Nephron (organoid): ENCODE measurements at regions not wholly inside any gene's neighbourhood (a gene's known extent, or its start where the extent isn't known, plus 50 kb on each side); places are given as distances from the start of the nearest gene placed in this dataset.

ENCODE experiments used
- H3K27ac Mint-ChIP-seq, 3 experiments: 2 replicates each; pipeline ENCODE4 v1.8.0; 2020; ENCODE audit warnings: mixed read lengths in 3 of 3, mild to moderate bottlenecking in 2 of 3, moderate library complexity in 1 of 3
- H3K27me3 Mint-ChIP-seq: 2 replicates; pipeline ENCODE4 v1.8.0; 2021; ENCODE audit warnings: low read depth, mild to moderate bottlenecking, moderate library complexity, mixed read lengths
- H3K36me3 Mint-ChIP-seq: 2 replicates; pipeline ENCODE4 v1.8.0; 2020; ENCODE audit warnings: low read depth, mixed read lengths
- H3K4me1 Mint-ChIP-seq: 2 replicates; pipeline ENCODE4 v1.8.0; 2020; ENCODE audit warnings: mixed read lengths
- H3K4me3 Mint-ChIP-seq, 3 experiments: 2 replicates each; pipeline ENCODE4 v1.8.0; 2020; ENCODE audit warnings: mild to moderate bottlenecking in 3 of 3, mixed read lengths in 3 of 3, moderate library complexity in 2 of 3
- H3K9me3 Mint-ChIP-seq: 2 replicates; pipeline ENCODE4 v1.8.0; 2020; ENCODE audit warnings: mixed read lengths
- CTCF ChIP-seq, 3 experiments: fragments of 200-600 bp; sonication (generic); IDR thresholded peaks; one replicate each; pipeline ENCODE4 v1.5.0; 2021; ENCODE audit warnings: antibody characterized with exemption in 3 of 3; ENCODE audit not compliant: unreplicated experiment in 3 of 3

GRCh38 chr4:45944000-45944399 lies 179.9 kb downstream of the GABRG1 start:
- H3K4me3 Mint-ChIP-seq = no peak overlapping the region
- H3K9me3 Mint-ChIP-seq = no peaks in the 10 kb centered on the region
- no peaks in the 10 kb centered on the region for H3K4me1 Mint-ChIP-seq
- no peak overlapping the region for H3K27ac Mint-ChIP-seq
- H3K36me3 Mint-ChIP-seq = no peaks in the 10 kb centered on the region
- H3K27me3 Mint-ChIP-seq = peaks cover 4% of the 10 kb centered on the region
- TF ChIP-seq CTCF (IDR thresholded peaks at IDR 0.05; ENCODE audit: unreplicated experiment in 3 of 3) = no peak

GRCh38 chr4:45939056-45939455 lies 184.8 kb downstream of the GABRG1 start:
- TF ChIP-seq CTCF (IDR thresholded peaks at IDR 0.05; ENCODE audit: unreplicated experiment in 3 of 3) = no peak
- Mint-ChIP-seq H3K36me3 (no peaks in the 10 kb centered on the region), H3K4me1 (no peaks in the 10 kb centered on the region), H3K27ac (no peak overlapping the region), H3K27me3 (peaks cover 4% of the 10 kb centered on the region), H3K9me3 (no peaks in the 10 kb centered on the region), H3K4me3 (no peak overlapping the region)

- H3K27ac Mint-ChIP-seq = no peak overlapping the region
- H3K9me3 Mint-ChIP-seq = no peaks in the 10 kb centered on the region
- H3K27me3 Mint-ChIP-seq = no peaks in the 10 kb centered on the region
Measured at GRCh38 chr4:45931154-45931553, 192.7 kb downstream of the GABRG1 start.

GRCh38 chr4:45927641-45928040 lies 196.2 kb downstream of the GABRG1 start:
- H3K27me3 Mint-ChIP-seq = no peaks in the 10 kb centered on the region
- H3K27ac Mint-ChIP-seq = no peak overlapping the region
- TF ChIP-seq CTCF (IDR thresholded peaks at IDR 0.05; ENCODE audit: unreplicated experiment in 3 of 3) = no peak
- no peaks in the 10 kb centered on the region for H3K4me1 Mint-ChIP-seq
- H3K4me3 Mint-ChIP-seq = no peak overlapping the region
- H3K9me3 Mint-ChIP-seq = no peaks in the 10 kb centered on the region
- no peaks in the 10 kb centered on the region for H3K36me3 Mint-ChIP-seq

More at GRCh38 chr4:45931154-45931553, 192.7 kb downstream of the GABRG1 start:
- no peak overlapping the region for H3K4me3 Mint-ChIP-seq
- no peaks in the 10 kb centered on the region for H3K4me1 Mint-ChIP-seq
- TF ChIP-seq CTCF (IDR thresholded peaks at IDR 0.05; ENCODE audit: unreplicated experiment in 3 of 3) = no peak
- no peaks in the 10 kb centered on the region for H3K36me3 Mint-ChIP-seq

- H3K4me3 Mint-ChIP-seq = no peak overlapping the region
- no peaks in the 10 kb centered on the region for H3K27me3 Mint-ChIP-seq
- H3K36me3 Mint-ChIP-seq = no peaks in the 10 kb centered on the region
- H3K4me1 Mint-ChIP-seq = no peaks in the 10 kb centered on the region
- no peak overlapping the region for H3K27ac Mint-ChIP-seq
- no peak for TF ChIP-seq CTCF (IDR thresholded peaks at IDR 0.05; ENCODE audit: unreplicated experiment in 3 of 3)
- no peaks in the 10 kb centered on the region for H3K9me3 Mint-ChIP-seq
Measured at GRCh38 chr4:45925809-45926208, 198.0 kb downstream of the GABRG1 start.

GRCh38 chr4:45920861-45921260 lies 203.0 kb downstream of the GABRG1 start:
- no peaks in the 10 kb centered on the region for H3K36me3 Mint-ChIP-seq
- H3K9me3 Mint-ChIP-seq = no peaks in the 10 kb centered on the region
- H3K4me3 Mint-ChIP-seq = no peak overlapping the region
- TF ChIP-seq CTCF (IDR thresholded peaks at IDR 0.05; ENCODE audit: unreplicated experiment in 3 of 3) = no peak
- no peaks in the 10 kb centered on the region for H3K4me1 Mint-ChIP-seq
- H3K27me3 Mint-ChIP-seq = no peaks in the 10 kb centered on the region
- no peak overlapping the region for H3K27ac Mint-ChIP-seq
